Liver (tissue), 8 donors: ENCODE measurements at regions not wholly inside any gene's neighbourhood (a gene's known extent, or its start where the extent isn't known, plus 50 kb on each side); places are given as distances from the start of the nearest gene placed in this dataset.

Experiments used
- DNase-seq: peaks from one replicate; pipeline ENCODE4 v3.0.0-alpha.2; 2017; ENCODE audit warnings: low spot score
- H3K27ac ChIP-seq, 2 donors: one replicate each; pipeline ENCODE4 v1.7.0; 2013; ENCODE audit warnings: inconsistent platforms in 2 of 2, low read length in 2 of 2, control low read depth in 1 of 2, low read depth in 1 of 2, mild to moderate bottlenecking in 1 of 2
- H3K27me3 ChIP-seq, 4 donors: one replicate each; pipeline versions ENCODE4 v1.6.1 to v1.7.0; 2013; ENCODE audit warnings: low read length in 3 of 4, inconsistent platforms in 1 of 4, mild to moderate bottlenecking in 1 of 4, moderate library complexity in 1 of 4; ENCODE audit not compliant: control insufficient read depth in 4 of 4, insufficient read depth in 4 of 4
- H3K36me3 ChIP-seq, 4 donors: one replicate each; pipeline versions ENCODE4 v1.6.1 to v1.7.0; 2013; ENCODE audit warnings: low read length in 3 of 4, mild to moderate bottlenecking in 3 of 4, low read depth in 1 of 4, moderate library complexity in 1 of 4; ENCODE audit not compliant: control insufficient read depth in 4 of 4, insufficient read depth in 3 of 4
- H3K4me1 ChIP-seq, 4 donors: one replicate each; pipeline versions ENCODE4 v1.6.1 to v1.7.0; 2013; ENCODE audit warnings: low read length in 3 of 4, mild to moderate bottlenecking in 3 of 4, moderate library complexity in 1 of 4; ENCODE audit not compliant: control insufficient read depth in 4 of 4, insufficient read depth in 4 of 4
- H3K4me3 ChIP-seq, 3 donors: one replicate each; pipeline versions ENCODE4 v1.6.1 to v1.7.0; 2013; ENCODE audit warnings: low read length in 3 of 3, control low read depth in 1 of 3, low read depth in 1 of 3, mild to moderate bottlenecking in 1 of 3
- H3K9ac ChIP-seq, 2 donors: one replicate each; pipeline ENCODE4 v1.7.0; 2013; ENCODE audit warnings: low read length in 2 of 2, mild to moderate bottlenecking in 2 of 2, moderate library complexity in 2 of 2, control low read depth in 1 of 2, low read depth in 1 of 2
- H3K9me3 ChIP-seq, 4 donors: one replicate each; pipeline versions ENCODE4 v1.6.1 to v1.7.0; 2013; ENCODE audit warnings: low read length in 3 of 4; ENCODE audit not compliant: control insufficient read depth in 4 of 4
- ATF3 ChIP-seq: IDR thresholded peaks from 2 replicates; pipeline ENCODE4 v1.6.1; 2016; ENCODE audit warnings: antibody characterized with exemption
- CTCF ChIP-seq: fragments of 150-350 bp; IDR thresholded peaks from 2 replicates; pipeline ENCODE4 v1.5.1; 2017; ENCODE audit warnings: improper control_type of control experiment, low read depth, low read length; ENCODE audit not compliant: missing input control
- EGR1 ChIP-seq, 2 donors: IDR thresholded peaks; 2 replicates each; pipeline ENCODE4 v1.6.1; 2016 to 2018; ENCODE audit warnings: antibody characterized with exemption in 2 of 2, low read depth in 2 of 2
- FOXA1 ChIP-seq: IDR thresholded peaks from 2 replicates; pipeline ENCODE4 v1.6.1; 2016; ENCODE audit warnings: antibody characterized with exemption
- GABPA ChIP-seq, 2 donors: IDR thresholded peaks in 1 of 2; conservative IDR thresholded peaks in 1 of 2; 2 replicates each; pipeline ENCODE4 v1.6.1; 2016; ENCODE audit warnings: antibody characterized with exemption in 2 of 2, mild to moderate bottlenecking in 1 of 2, moderate library complexity in 1 of 2
- HNF4A ChIP-seq, 2 donors: conservative IDR thresholded peaks; 2 replicates each; pipeline ENCODE4 v1.6.1; 2016; ENCODE audit warnings: antibody characterized with exemption in 2 of 2, mild to moderate bottlenecking in 2 of 2
- HNF4G ChIP-seq: IDR thresholded peaks from 2 replicates; pipeline ENCODE4 v1.6.1; 2016; ENCODE audit warnings: antibody characterized with exemption
- JUND ChIP-seq, 2 donors: IDR thresholded peaks; 2 replicates each; pipeline ENCODE4 v1.6.1; 2016; ENCODE audit warnings: antibody characterized with exemption in 2 of 2
- NR2F2 ChIP-seq: IDR thresholded peaks from 2 replicates; pipeline ENCODE4 v1.6.1; 2016; ENCODE audit warnings: antibody characterized with exemption
- RAD21 ChIP-seq, 2 donors: IDR thresholded peaks; 2 replicates each; pipeline ENCODE4 v1.6.1; 2016; ENCODE audit warnings: antibody characterized with exemption in 2 of 2, mild to moderate bottlenecking in 2 of 2
- REST ChIP-seq: IDR thresholded peaks from 2 replicates; pipeline ENCODE4 v1.6.1; 2016; ENCODE audit warnings: antibody characterized with exemption, mild to moderate bottlenecking
- RXRA ChIP-seq, 2 donors: IDR thresholded peaks; 2 replicates each; pipeline ENCODE4 v1.6.1; 2017 to 2018; ENCODE audit warnings: antibody characterized with exemption in 2 of 2, mild to moderate bottlenecking in 1 of 2
- SP1 ChIP-seq: IDR thresholded peaks from 2 replicates; pipeline ENCODE4 v1.6.1; 2018; ENCODE audit warnings: antibody characterized with exemption, mild to moderate bottlenecking
- TAF1 ChIP-seq: conservative IDR thresholded peaks from 2 replicates; pipeline ENCODE4 v1.6.1; 2016; ENCODE audit warnings: antibody characterized with exemption, mild to moderate bottlenecking
- YY1 ChIP-seq: IDR thresholded peaks from 2 replicates; pipeline ENCODE4 v1.6.1; 2016; ENCODE audit warnings: antibody characterized with exemption, mild to moderate bottlenecking
- ZBTB33 ChIP-seq: IDR thresholded peaks from 2 replicates; pipeline ENCODE4 v1.6.1; 2016; ENCODE audit warnings: antibody characterized with exemption
- WGBS: extraction: QIAGEN DNeasy Blood & Tissue Kit; methylation state at CpG from one replicate; pipeline ENCODE4 v1.1.7; 2013; 5-methylcytosine and 5-hydroxymethylcytosine counted together
- TF ChIP-seq, protein P1 (sequence below): IDR thresholded peaks from 2 replicates; pipeline ENCODE4 v1.6.1; 2016; ENCODE audit warnings: antibody characterized with exemption
- donor health status: healthy.
- donor health status: healthy.
- donor health status: healthy.
- donor health status: healthy.
- donor health status: healthy.

DNA sequence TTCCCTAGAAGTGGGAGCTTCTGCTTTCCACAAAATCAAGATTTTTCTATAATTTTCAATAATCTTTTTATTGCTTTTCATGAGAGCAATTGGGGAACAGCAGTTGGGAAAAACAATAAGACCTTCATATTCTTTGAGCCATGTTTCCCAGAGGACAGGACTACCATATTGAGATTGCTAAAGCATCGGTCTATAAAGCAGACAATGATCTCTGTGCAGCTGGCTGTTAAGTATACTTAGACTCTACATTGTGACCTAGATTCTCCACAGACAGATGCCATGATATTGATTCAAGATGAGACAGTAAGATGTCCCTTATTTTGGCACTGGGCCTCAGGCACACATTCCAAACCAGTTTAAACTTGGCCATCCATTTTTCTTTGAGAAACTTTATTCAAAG lies 1178.7 kb downstream of the SUCLG1 start:
- no peak for DNase-seq
- no peak overlapping the region for H3K9ac ChIP-seq
- H3K36me3 ChIP-seq, result no peaks in the 10 kb centered on the region
- H3K27ac ChIP-seq, result no peak overlapping the region
- no peaks in the 10 kb centered on the region for H3K9me3 ChIP-seq
- H3K27me3 ChIP-seq, result no peaks in the 10 kb centered on the region
- H3K4me1 ChIP-seq, result peaks cover 0 to 15% (median 10%) of the 10 kb centered on the region in 4 donors
- TF ChIP-seq RAD21 (IDR thresholded peaks at IDR 0.05), result no peak
- no peak for TF ChIP-seq TAF1
- TF ChIP-seq, protein P1, sequence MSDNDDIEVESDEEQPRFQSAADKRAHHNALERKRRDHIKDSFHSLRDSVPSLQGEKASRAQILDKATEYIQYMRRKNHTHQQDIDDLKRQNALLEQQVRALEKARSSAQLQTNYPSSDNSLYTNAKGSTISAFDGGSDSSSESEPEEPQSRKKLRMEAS, result no peak
- TF ChIP-seq CTCF, result no peak
- TF ChIP-seq RXRA (IDR thresholded peaks at IDR 0.05), result no peak
- no peak overlapping the region for H3K4me3 ChIP-seq
- WGBS, result 94% methylated on average over 1 of the region's 1 CpG

DNA sequence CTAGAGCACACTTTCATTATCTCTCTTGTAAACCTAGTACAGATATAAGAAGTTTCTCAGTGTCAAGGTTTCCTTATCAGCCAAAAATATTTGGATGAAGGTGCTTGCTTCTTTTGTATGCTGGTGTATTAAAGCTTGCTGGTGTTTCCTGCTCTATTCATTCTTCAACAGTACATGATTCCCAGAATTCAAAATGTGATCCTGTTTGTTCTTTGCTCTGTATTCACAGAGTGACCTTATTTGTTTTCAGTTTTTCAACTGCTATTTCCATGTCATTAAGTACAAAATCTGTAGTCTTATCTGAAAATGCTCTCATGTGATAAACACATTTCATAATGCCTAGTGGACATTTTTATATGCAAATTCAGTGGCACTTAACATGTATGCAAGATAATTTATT lies 1185.8 kb downstream of the SUCLG1 start:
- Histone ChIP-seq H3K9me3 (no peaks in the 10 kb centered on the region), H3K36me3 (no peaks in the 10 kb centered on the region), H3K27me3 (no peaks in the 10 kb centered on the region), H3K27ac (no peak overlapping the region), H3K4me3 (no peak overlapping the region), H3K9ac (no peak overlapping the region), H3K4me1 (no peaks in the 10 kb centered on the region)
- DNase-seq, result no peak
- TF ChIP-seq CTCF (no peak), HNF4G (no peak), YY1 (no peak), RAD21 (IDR thresholded peaks at IDR 0.05) (no peak), HNF4A (conservative IDR thresholded peaks at IDR 0.05) (peak; percentile 6 to 47), ATF3 (no peak), TAF1 (no peak), GABPA (IDR thresholded peaks at IDR 0.05 in 1 of 2, conservative IDR thresholded peaks at IDR 0.05 in 1 of 2) (no peak), RXRA (IDR thresholded peaks at IDR 0.05) (peak in 1 of 2 donors; percentile 32), SP1 (no peak), REST (no peak), JUND (IDR thresholded peaks at IDR 0.05) (no peak), NR2F2 (no peak), EGR1 (IDR thresholded peaks at IDR 0.05; ENCODE audit: low read depth in 2 of 2) (no peak), FOXA1 (no peak), ZBTB33 (no peak)
- TF ChIP-seq, protein P1, result no peak
